ENCODE measurements at regions not wholly inside any gene's neighbourhood (a gene's known extent, or its start where the extent isn't known, plus 50 kb on each side); places are given as distances from the start of the nearest gene placed in this dataset.

DNA sequence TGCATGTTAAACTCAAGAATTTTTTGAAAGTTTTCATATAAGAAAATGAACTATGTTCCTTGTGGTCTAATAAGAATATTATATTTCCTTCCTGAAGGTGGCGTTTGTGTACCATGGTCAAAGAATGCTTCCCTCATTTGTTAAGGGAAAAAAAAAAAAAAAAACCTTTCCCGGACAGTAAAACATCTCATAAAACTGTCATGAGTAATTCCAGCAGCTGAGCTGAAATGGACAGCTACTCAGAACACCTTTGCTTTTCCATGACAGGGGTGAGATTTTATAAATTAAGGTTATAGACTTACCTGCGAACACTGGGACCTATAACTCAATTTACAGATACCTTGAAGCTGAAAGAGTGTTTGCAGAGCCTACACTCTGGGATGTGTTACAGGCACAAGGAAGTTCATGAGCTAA lies 113.2 kb upstream of the RANBP3L start:
- Histone ChIP-seq H3K9me3 (ENCODE audit: insufficient read depth, low read depth) (no peaks in the 10 kb centered on the region), H3K4me1 (replicated peaks; ENCODE audit: insufficient read depth) (peaks cover 47% of the 10 kb centered on the region), H3K4me2 (peak overlapping the region; percentile 10; the same call in 1 of the 2 replicates), H3F3A (ENCODE audit: insufficient read depth, low read depth) (peaks cover 28% of the 10 kb centered on the region), H2AFZ (no peak overlapping the region), H3K4me3 (no peak overlapping the region), H3K27me3 (ENCODE audit: insufficient read depth, low read depth) (no peaks in the 10 kb centered on the region), H3K36me3 (ENCODE audit: low read depth) (no peaks in the 10 kb centered on the region), H3K27ac (no peak overlapping the region), H4K20me1 (ENCODE audit: insufficient read depth) (no peaks in the 10 kb centered on the region), H3K9me2 (ENCODE audit: insufficient read depth) (no peaks in the 10 kb centered on the region), H3K79me2 (ENCODE audit: low read depth) (no peaks in the 10 kb centered on the region)
- ChIA-PET POLR2A (ENCODE audit: unreplicated experiment) (no interaction called here), CTCF (interaction anchor here (0.6 to 1.1 kb wide), 2 partner anchors 277 to 281 kb away, joined by 9 to 15 read pairs; no protein-coding TSS in a partner anchor)
- DNase-seq, result peak in 1 of 2 experiments; percentile 85
- intact Hi-C loops (cut with micrococcal nuclease; ENCODE audit: unreplicated experiment), result loop anchor here (1.0 kb wide), 3 partner anchors 92 to 281 kb away; no protein-coding TSS in a partner anchor
- no TSS peak for BruUV-seq (replicated peaks)
- no peak for TF ChIP-seq EZH2 (IDR thresholded peaks at IDR 0.05; ENCODE audit: low read depth)
- peak; percentile 88 for TF ChIP-seq CTCF (conservative IDR thresholded peaks at IDR 0.05)

DNA sequence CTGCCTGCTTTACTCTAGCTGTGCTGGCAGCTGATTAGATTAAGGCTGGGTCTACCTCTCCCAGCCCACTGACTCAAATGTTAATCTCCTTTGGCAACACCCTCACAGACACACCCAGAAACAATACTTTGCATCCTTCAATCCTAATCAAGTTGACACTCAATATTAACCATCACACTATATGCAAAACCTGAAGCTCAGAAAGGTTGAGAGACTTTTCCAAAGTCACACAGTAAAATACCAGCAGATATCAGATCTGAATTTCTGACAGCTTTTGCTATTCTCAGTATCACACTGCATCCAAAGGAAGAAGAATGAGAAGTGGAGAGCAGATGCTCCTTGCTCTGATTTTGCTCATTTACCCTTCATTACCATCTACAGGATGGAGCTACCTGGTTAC lies 114.9 kb upstream of the RANBP3L start:
- intact Hi-C loops (cut with micrococcal nuclease; ENCODE audit: unreplicated experiment), result no loop called here
- Histone ChIP-seq H3K79me2 (ENCODE audit: low read depth) (no peaks in the 10 kb centered on the region), H3K9me2 (ENCODE audit: insufficient read depth) (no peaks in the 10 kb centered on the region), H3F3A (ENCODE audit: insufficient read depth, low read depth) (peaks cover 28% of the 10 kb centered on the region), H3K4me3 (no peak overlapping the region; the same call in 1 of the 2 replicates), H3K9me3 (ENCODE audit: insufficient read depth, low read depth) (no peaks in the 10 kb centered on the region), H3K36me3 (ENCODE audit: low read depth) (no peaks in the 10 kb centered on the region), H3K4me2 (peak overlapping the region; percentile 71), H3K4me1 (replicated peaks; ENCODE audit: insufficient read depth) (peaks cover 49% of the 10 kb centered on the region), H3K27ac (peak overlapping the region; percentile 96), H3K27me3 (ENCODE audit: insufficient read depth, low read depth) (no peaks in the 10 kb centered on the region), H2AFZ (no peak overlapping the region), H4K20me1 (ENCODE audit: insufficient read depth) (no peaks in the 10 kb centered on the region)
- BruUV-seq (replicated peaks), result no TSS peak
- TF ChIP-seq CTCF (conservative IDR thresholded peaks at IDR 0.05) (no peak), EZH2 (IDR thresholded peaks at IDR 0.05; ENCODE audit: low read depth) (no peak)
- no peak for DNase-seq
- ChIA-PET POLR2A (ENCODE audit: unreplicated experiment) (no interaction called here), CTCF (no interaction called here)

GRCh38 chr5:36417221-36417620 lies 115.5 kb upstream of the RANBP3L start:
- DNase-seq, result peak in 1 of 2 experiments; percentile 60
- Histone ChIP-seq H3K27me3 (ENCODE audit: insufficient read depth, low read depth) (no peaks in the 10 kb centered on the region), H3F3A (ENCODE audit: insufficient read depth, low read depth) (peaks cover 28% of the 10 kb centered on the region), H3K9me3 (ENCODE audit: insufficient read depth, low read depth) (no peaks in the 10 kb centered on the region), H3K4me3 (peak overlapping the region; percentile 41; the same call in 1 of the 2 replicates), H2AFZ (no peak overlapping the region), H3K27ac (peak overlapping the region; percentile 96), H3K36me3 (ENCODE audit: low read depth) (no peaks in the 10 kb centered on the region), H3K4me1 (replicated peaks; ENCODE audit: insufficient read depth) (peaks cover 53% of the 10 kb centered on the region), H3K4me2 (peak overlapping the region; percentile 71), H3K9me2 (ENCODE audit: insufficient read depth) (no peaks in the 10 kb centered on the region), H4K20me1 (ENCODE audit: insufficient read depth) (no peaks in the 10 kb centered on the region), H3K79me2 (ENCODE audit: low read depth) (no peaks in the 10 kb centered on the region)
- no TSS peak for BruUV-seq (replicated peaks)
- intact Hi-C loops (cut with micrococcal nuclease; ENCODE audit: unreplicated experiment), result no loop called here
- ChIA-PET CTCF (interaction anchor here (1.0 kb wide), 1 partner anchor 338 kb away, joined by 3 read pairs; no protein-coding TSS in a partner anchor), POLR2A (ENCODE audit: unreplicated experiment) (no interaction called here)
- TF ChIP-seq CTCF (conservative IDR thresholded peaks at IDR 0.05) (no peak), EZH2 (IDR thresholded peaks at IDR 0.05; ENCODE audit: low read depth) (no peak)
